T-helper 17 cell (primary cell): ENCODE measurements at regions not wholly inside any gene's neighbourhood (a gene's known extent, or its start where the extent isn't known, plus 50 kb on each side); places are given as distances from the start of the nearest gene placed in this dataset.

ENCODE experiments used
- ATAC-seq: fragments of 150-1000 bp; cut with Tn5 transposase; 2 replicates; pipeline ENCODE4 v1.10.0; 2021; ENCODE audit warnings: mild to moderate bottlenecking, moderate library complexity
- DNase-seq, 3 donors: peaks; one replicate each; pipeline versions ENCODE4 v3.0.0 to v3.0.0-alpha.2; 2020 to 2021
- H3K9me3 ChIP-seq: one replicate; pipeline ENCODE4 v1.7.0; 2013; ENCODE audit warnings: low read length, mild to moderate bottlenecking; ENCODE audit not compliant: control insufficient read depth, poor library complexity, severe bottlenecking
- H3K27ac Mint-ChIP-seq: one replicate; pipeline ENCODE4 v1.8.0; 2022; ENCODE audit warnings: mild to moderate bottlenecking, moderate library complexity, mixed read lengths
- H3K27me3 Mint-ChIP-seq: one replicate; pipeline ENCODE4 v1.8.0; 2022; ENCODE audit warnings: mixed read lengths
- H3K36me3 Mint-ChIP-seq: one replicate; pipeline ENCODE4 v1.8.0; 2022; ENCODE audit warnings: low read depth, mixed read lengths
- H3K4me1 Mint-ChIP-seq: one replicate; pipeline ENCODE4 v1.8.0; 2022; ENCODE audit warnings: mild to moderate bottlenecking, mixed read lengths
- H3K4me3 Mint-ChIP-seq: one replicate; pipeline ENCODE4 v1.8.0; 2022; ENCODE audit warnings: mild to moderate bottlenecking, moderate library complexity, mixed read lengths

- no peak overlapping the region for H3K27ac Mint-ChIP-seq
- H3K9me3 ChIP-seq, result no peaks in the 10 kb centered on the region
- ATAC-seq (no peak), DNase-seq (no peak)
- no peaks in the 10 kb centered on the region for H3K4me1 Mint-ChIP-seq
- H3K36me3 Mint-ChIP-seq, result peaks cover 3% of the 10 kb centered on the region
- H3K27me3 Mint-ChIP-seq, result peaks cover 49% of the 10 kb centered on the region
- H3K4me3 Mint-ChIP-seq, result no peak overlapping the region
Observed at GRCh38 chr16:86241681-86242080, 268.6 kb upstream of the FOXF1 start.

- DNase-seq (no peak), ATAC-seq (no peak)
- H3K4me3 Mint-ChIP-seq, result no peak overlapping the region
- no peaks in the 10 kb centered on the region for H3K4me1 Mint-ChIP-seq
- H3K9me3 ChIP-seq, result no peaks in the 10 kb centered on the region
- peaks cover 49% of the 10 kb centered on the region for H3K27me3 Mint-ChIP-seq
- H3K27ac Mint-ChIP-seq, result no peak overlapping the region
- peaks cover 3% of the 10 kb centered on the region for H3K36me3 Mint-ChIP-seq
Observed at GRCh38 chr16:86242244-86243122, 267.8 kb upstream of the FOXF1 start.

GRCh38 chr16:86243123-86243473, 267.2 kb upstream of the FOXF1 start:
- DNase-seq (no peak), ATAC-seq (no peak)
- H3K9me3 ChIP-seq, result no peaks in the 10 kb centered on the region
- no peak overlapping the region for H3K4me3 Mint-ChIP-seq
- peaks cover 3% of the 10 kb centered on the region for H3K36me3 Mint-ChIP-seq
- no peak overlapping the region for H3K27ac Mint-ChIP-seq
- H3K27me3 Mint-ChIP-seq, result peaks cover 49% of the 10 kb centered on the region
- no peaks in the 10 kb centered on the region for H3K4me1 Mint-ChIP-seq

GRCh38 chr16:86243571-86244154, 266.7 kb upstream of the FOXF1 start:
- no peaks in the 10 kb centered on the region for H3K4me1 Mint-ChIP-seq
- H3K27me3 Mint-ChIP-seq, result peaks cover 49% of the 10 kb centered on the region

GRCh38 chr16:86244158-86244557, 266.2 kb upstream of the FOXF1 start:
- DNase-seq (no peak), ATAC-seq (no peak)
- H3K36me3 Mint-ChIP-seq, result peaks cover 3% of the 10 kb centered on the region
- H3K27me3 Mint-ChIP-seq, result peaks cover 49% of the 10 kb centered on the region
- H3K4me1 Mint-ChIP-seq, result no peaks in the 10 kb centered on the region
- no peak overlapping the region for H3K4me3 Mint-ChIP-seq
- no peaks in the 10 kb centered on the region for H3K9me3 ChIP-seq
- H3K27ac Mint-ChIP-seq, result no peak overlapping the region

More at GRCh38 chr16:86243571-86244154, 266.7 kb upstream of the FOXF1 start:
- no peaks in the 10 kb centered on the region for H3K9me3 ChIP-seq
- ATAC-seq, result no peak
- DNase-seq, result no peak
- H3K4me3 Mint-ChIP-seq, result no peak overlapping the region
- H3K36me3 Mint-ChIP-seq, result peaks cover 3% of the 10 kb centered on the region
- H3K27ac Mint-ChIP-seq, result no peak overlapping the region

- peaks cover 3% of the 10 kb centered on the region for H3K36me3 Mint-ChIP-seq
- H3K4me1 Mint-ChIP-seq, result no peaks in the 10 kb centered on the region
- no peak for DNase-seq
- ATAC-seq, result no peak
- no peaks in the 10 kb centered on the region for H3K9me3 ChIP-seq
- no peak overlapping the region for H3K4me3 Mint-ChIP-seq
- peaks cover 49% of the 10 kb centered on the region for H3K27me3 Mint-ChIP-seq
- no peak overlapping the region for H3K27ac Mint-ChIP-seq
Observed at GRCh38 chr16:86244936-86245335, 265.4 kb upstream of the FOXF1 start.

- no peak for DNase-seq
- Mint-ChIP-seq H3K36me3 (peaks cover 3% of the 10 kb centered on the region), H3K27me3 (peaks cover 49% of the 10 kb centered on the region), H3K4me3 (no peak overlapping the region), H3K27ac (no peak overlapping the region), H3K4me1 (no peaks in the 10 kb centered on the region)
- no peak for ATAC-seq
- no peaks in the 10 kb centered on the region for H3K9me3 ChIP-seq
Observed at GRCh38 chr16:86245351-86245750, 265.0 kb upstream of the FOXF1 start.

GRCh38 chr16:86245895-86246294, 264.4 kb upstream of the FOXF1 start:
- ATAC-seq, result no peak
- peaks cover 44% of the 10 kb centered on the region for H3K27me3 Mint-ChIP-seq
- H3K36me3 Mint-ChIP-seq, result peaks cover 3% of the 10 kb centered on the region
- H3K4me3 Mint-ChIP-seq, result no peak overlapping the region
- no peaks in the 10 kb centered on the region for H3K9me3 ChIP-seq
- no peak for DNase-seq
- no peaks in the 10 kb centered on the region for H3K4me1 Mint-ChIP-seq
- H3K27ac Mint-ChIP-seq, result no peak overlapping the region

GRCh38 chr16:86248310-86248905, 261.9 kb upstream of the FOXF1 start:
- H3K9me3 ChIP-seq, result no peaks in the 10 kb centered on the region
- peaks cover 20% of the 10 kb centered on the region for H3K27me3 Mint-ChIP-seq
- no peaks in the 10 kb centered on the region for H3K4me1 Mint-ChIP-seq
- DNase-seq (no peak), ATAC-seq (no peak)
- H3K27ac Mint-ChIP-seq, result no peak overlapping the region
- H3K4me3 Mint-ChIP-seq, result no peak overlapping the region
- no peaks in the 10 kb centered on the region for H3K36me3 Mint-ChIP-seq

- no peaks in the 10 kb centered on the region for H3K36me3 Mint-ChIP-seq
- no peaks in the 10 kb centered on the region for H3K4me1 Mint-ChIP-seq
- no peak for ATAC-seq
- DNase-seq, result no peak
- peak overlapping the region; percentile 19 for H3K4me3 Mint-ChIP-seq
- peaks cover 9% of the 10 kb centered on the region for H3K27me3 Mint-ChIP-seq
- H3K9me3 ChIP-seq, result no peaks in the 10 kb centered on the region
- H3K27ac Mint-ChIP-seq, result no peak overlapping the region
Observed at GRCh38 chr16:86249631-86250030, 260.7 kb upstream of the FOXF1 start.

- H3K9me3 ChIP-seq, result no peaks in the 10 kb centered on the region
- Mint-ChIP-seq H3K36me3 (no peaks in the 10 kb centered on the region), H3K27ac (no peak overlapping the region), H3K27me3 (no peaks in the 10 kb centered on the region), H3K4me3 (no peak overlapping the region), H3K4me1 (no peaks in the 10 kb centered on the region)
- no peak for ATAC-seq
- no peak for DNase-seq
Observed at GRCh38 chr16:86251682-86252081, 258.6 kb upstream of the FOXF1 start.

- Mint-ChIP-seq H3K36me3 (no peaks in the 10 kb centered on the region), H3K4me3 (no peak overlapping the region), H3K27ac (no peak overlapping the region), H3K27me3 (no peaks in the 10 kb centered on the region), H3K4me1 (no peaks in the 10 kb centered on the region)
- ATAC-seq (no peak), DNase-seq (no peak)
- H3K9me3 ChIP-seq, result no peaks in the 10 kb centered on the region
Observed at GRCh38 chr16:86252596-86252995, 257.7 kb upstream of the FOXF1 start.

GRCh38 chr16:86255966-86256365, 254.4 kb upstream of the FOXF1 start:
- no peak for DNase-seq
- Mint-ChIP-seq H3K4me1 (no peaks in the 10 kb centered on the region), H3K27ac (no peak overlapping the region), H3K4me3 (no peak overlapping the region), H3K36me3 (no peaks in the 10 kb centered on the region), H3K27me3 (no peaks in the 10 kb centered on the region)
- no peaks in the 10 kb centered on the region for H3K9me3 ChIP-seq
- ATAC-seq, result no peak
